GM19025 (cell line): ENCODE measurements at regions not wholly inside any gene's neighbourhood (a gene's known extent, or its start where the extent isn't known, plus 50 kb on each side); places are given as distances from the start of the nearest gene placed in this dataset.
"Not testable (repeated sequence)": the region's sequence is repeated elsewhere in the genome, so short reads cannot be mapped to it uniquely, and the experiment has no call there.

Experiments used
- ATAC-seq: cut with Tn5 transposase; IDR thresholded peaks from one replicate; pipeline ENCODE4 v1.9.1; 2021; ENCODE audit warnings: mild to moderate bottlenecking, low read depth, moderate library complexity; ENCODE audit not compliant: unreplicated experiment

DNA sequence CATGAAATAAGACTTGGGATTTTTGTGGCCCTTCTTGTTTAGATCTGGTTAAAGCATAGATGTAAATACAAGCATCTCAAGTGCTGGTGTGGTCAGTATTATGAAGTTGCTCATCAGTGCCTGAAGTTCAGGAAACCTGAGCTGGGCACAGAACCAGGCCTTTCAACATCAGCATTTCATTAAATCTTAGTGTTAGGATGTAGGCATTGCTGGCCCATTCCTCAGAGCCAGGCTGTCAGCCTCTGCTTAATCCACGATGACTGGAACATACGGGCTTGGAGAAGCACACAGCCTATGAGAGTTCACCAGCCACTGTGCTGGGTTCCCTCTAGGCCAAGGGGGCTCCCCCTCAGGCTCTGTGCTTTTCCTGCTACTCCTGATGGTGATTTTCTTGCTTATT lies 270.2 kb downstream of the EN1 start:
- ATAC-seq, result no peak

- no peak for ATAC-seq
Measured at GRCh38 chr2:118576109-118576855, 271.2 kb downstream of the EN1 start.

GRCh38 chr2:118572380-118572779 lies 275.1 kb downstream of the EN1 start:
- not testable (repeated sequence) for ATAC-seq

- no peak for ATAC-seq
Measured at GRCh38 chr2:118569876-118570535, 277.4 kb downstream of the EN1 start.

DNA sequence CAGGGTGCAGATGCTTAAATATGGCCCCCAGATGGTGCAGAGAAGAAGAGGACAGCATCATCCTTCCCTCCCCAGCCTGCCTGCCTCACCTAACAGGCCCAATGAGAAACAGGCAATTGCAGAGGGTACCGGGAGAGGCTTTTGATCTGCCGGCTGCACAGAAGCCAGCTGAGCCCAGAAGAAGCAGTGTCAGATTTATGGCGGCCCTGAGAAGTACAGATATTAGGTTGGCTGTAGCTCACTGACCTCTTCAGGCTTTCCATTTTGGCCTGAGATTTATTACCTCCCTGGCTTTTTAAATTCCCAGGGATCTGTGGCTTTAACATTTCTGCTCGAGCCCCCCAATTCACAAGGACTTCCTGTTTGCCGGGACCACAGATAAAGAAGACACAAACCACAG lies 278.7 kb downstream of the EN1 start:
- ATAC-seq, result no peak

GRCh38 chr2:118565786-118566540 lies 281.5 kb downstream of the EN1 start:
- ATAC-seq, result no peak

DNA sequence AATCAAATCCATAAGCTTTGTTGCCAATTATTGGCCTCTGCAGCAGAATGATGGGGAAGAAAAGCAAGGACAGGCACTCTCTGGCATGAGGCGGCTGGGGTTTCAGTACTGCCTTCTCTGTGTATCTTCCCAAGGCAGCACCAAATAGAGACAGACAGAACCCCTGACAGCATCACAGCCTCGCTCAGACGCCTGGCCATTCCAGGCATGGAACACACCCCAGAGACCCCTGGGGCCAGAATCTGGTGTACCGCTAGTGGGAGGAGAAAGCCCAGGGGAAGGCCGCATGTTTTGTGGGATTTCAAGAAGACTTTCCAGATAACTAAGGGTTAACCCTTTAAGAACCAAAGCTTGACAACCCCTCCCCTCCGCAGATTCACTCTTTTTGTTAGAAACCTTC lies 282.1 kb downstream of the EN1 start:
- no peak for ATAC-seq

- ATAC-seq, result no peak
Measured at GRCh38 chr2:118562144-118562543, 285.3 kb downstream of the EN1 start.

DNA sequence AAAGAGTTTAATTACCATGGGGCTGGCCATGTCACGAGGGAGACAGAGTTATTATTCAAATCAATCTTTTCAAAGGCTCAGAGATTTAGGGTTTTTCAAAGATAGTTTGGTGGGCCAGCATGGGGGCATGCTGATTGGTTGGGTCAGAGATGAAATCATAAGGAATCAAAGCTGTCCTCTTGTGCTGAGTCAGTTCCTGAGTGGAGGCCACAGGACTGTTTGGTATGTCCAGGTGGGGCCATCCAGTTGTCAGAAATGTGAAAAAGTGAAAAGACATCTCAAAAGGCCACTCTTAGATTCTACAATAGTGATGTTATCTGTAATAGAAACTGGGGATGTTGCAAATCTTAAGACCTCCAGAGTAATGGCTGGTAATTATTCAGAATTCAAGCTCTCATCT lies 288.6 kb downstream of the EN1 start:
- no peak for ATAC-seq

- ATAC-seq, result no peak
Measured at GRCh38 chr2:118557791-118558190, 289.7 kb downstream of the EN1 start.

GRCh38 chr2:118557016-118557415 lies 290.4 kb downstream of the EN1 start:
- no peak for ATAC-seq

- ATAC-seq, result no peak
Measured at GRCh38 chr2:118554616-118555015, 292.8 kb downstream of the EN1 start.

GRCh38 chr2:118549503-118549902 lies 297.9 kb downstream of the EN1 start:
- ATAC-seq, result no peak

DNA sequence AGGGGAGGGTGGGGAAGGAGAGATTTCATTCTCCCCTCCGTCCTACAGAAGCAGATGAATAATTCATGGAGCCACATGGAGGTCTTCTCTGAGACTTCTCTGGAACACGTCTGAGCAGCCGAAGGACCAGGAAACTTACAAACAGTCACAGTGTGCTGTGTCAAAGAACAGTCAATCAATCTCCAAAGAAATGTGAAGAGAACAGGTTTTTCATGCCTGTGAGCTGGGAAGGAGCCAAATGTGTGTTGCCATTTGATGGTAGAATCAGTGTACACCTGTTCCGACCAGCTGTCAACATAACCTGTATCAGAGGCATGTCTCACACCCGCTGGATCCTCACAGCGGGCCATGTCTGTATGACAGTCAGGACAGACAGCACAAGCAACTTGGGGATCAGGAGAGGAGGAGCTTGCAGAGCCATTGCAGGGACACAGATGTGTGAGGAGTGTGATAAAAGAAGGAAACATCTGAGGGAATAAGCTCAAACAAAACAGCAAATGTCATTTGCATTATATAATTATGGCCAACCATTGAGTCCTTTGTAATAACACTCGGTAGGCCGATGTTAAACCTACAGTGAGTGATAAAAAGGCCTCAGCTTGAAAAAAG lies 298.5 kb downstream of the EN1 start:
- no peak for ATAC-seq

GRCh38 chr2:118539290-118539689 lies 308.2 kb downstream of the EN1 start:
- ATAC-seq, result no peak

- ATAC-seq, result no peak
Measured at GRCh38 chr2:118536306-118536705, 311.1 kb downstream of the EN1 start.

- ATAC-seq, result no peak
Measured at GRCh38 chr2:118535818-118536212, 311.6 kb downstream of the EN1 start.

DNA sequence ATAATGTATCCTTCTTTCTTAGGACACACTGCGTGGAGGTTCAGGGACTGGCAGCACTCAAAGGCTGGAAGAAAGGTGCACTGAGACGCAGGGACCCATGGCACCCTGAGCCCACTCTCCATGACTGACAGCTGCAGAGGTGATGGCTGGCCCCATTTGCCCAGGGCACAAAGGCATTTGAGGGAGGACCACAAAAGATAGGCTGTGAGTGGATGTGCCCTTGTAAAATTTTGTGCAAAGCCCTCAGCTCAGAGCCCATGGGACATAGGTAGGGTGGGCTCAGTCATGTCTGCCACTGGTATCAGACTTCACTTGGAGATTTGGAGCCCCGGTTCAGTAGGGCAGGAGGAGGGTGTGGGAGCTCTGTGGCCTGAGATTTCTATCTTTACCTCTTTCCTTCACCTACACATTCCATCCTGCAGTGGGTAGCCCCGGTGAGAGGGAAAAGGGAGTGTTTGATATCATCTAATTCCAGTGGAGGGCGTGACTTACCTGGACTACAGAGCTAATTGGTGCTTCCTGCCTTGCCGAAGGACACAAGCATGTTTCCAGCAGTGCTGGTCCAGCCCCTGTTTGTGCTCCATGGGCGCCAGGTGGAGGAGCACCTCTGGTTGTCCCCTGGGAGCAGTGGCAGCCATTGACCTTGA lies 312.2 kb downstream of the EN1 start:
- no peak for ATAC-seq

DNA sequence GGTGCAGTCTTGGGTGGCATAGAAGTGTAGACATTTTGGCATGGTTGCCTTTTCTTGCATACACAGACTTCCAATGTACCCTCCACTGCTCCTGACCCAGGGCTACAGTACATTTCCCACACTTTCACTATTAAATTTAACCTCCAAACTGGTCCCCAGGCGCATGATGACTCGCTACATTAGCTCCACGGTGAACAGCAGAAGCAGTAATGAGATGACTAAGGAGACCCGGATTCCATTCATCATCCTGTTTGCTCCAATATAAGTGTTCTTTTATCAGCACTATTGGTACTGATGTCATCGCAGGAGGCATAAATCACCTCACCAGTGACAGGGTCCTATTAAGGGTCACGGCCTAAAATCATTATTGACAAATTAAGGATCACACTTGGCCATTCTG lies 316.5 kb downstream of the EN1 start:
- ATAC-seq, result no peak

DNA sequence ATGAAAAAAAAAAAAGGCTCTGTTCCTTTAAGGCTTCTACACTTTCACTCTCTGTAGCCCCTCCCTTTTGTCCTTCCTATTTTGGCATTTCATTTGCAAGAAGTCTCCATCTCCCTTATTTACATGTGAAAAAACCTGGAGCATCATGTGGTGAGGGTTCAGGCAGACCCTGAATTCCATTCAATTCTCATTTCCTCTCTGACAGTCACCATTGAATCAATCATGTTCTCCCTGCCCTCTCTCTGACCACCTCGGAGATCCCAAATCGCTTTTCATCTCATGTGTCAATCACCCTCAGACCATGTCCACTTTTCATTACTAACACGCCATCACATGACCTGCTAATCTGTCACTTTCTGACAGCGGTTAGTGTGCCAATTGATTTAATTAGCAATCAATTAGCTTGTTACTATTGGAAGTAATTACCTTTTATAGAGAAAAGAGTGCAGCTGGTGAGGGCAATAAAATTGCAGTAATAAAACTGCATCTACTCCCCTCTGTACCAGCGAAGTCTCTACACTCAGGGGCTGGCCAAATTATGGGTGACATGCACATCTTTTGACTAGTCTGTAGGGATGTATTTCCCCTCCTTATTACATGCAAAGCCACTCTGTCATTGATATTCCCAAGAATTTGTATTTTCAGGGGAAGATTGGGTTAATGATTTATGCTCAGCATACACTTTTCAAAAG lies 317.4 kb downstream of the EN1 start:
- ATAC-seq, result no peak
